T follicular helper cell (primary cell): ENCODE measurements at regions not wholly inside any gene's neighbourhood (a gene's known extent, or its start where the extent isn't known, plus 50 kb on each side); places are given as distances from the start of the nearest gene placed in this dataset.
"Not testable (repeated sequence)": the region's sequence is repeated elsewhere in the genome, so short reads cannot be mapped to it uniquely, and the experiment has no call there.

Experiments used
- DNase-seq: peaks from one replicate; pipeline ENCODE4 v3.0.0-alpha.2; 2020; ENCODE audit warnings: low read depth

- no peak for DNase-seq
Measured at GRCh38 chr13:58992478-58993042, 1171.2 kb downstream of the DIAPH3 start.

GRCh38 chr13:58994077-58994476 is 1169.7 kb downstream of the DIAPH3 start:
- no peak for DNase-seq

GRCh38 chr13:58994777-58995176 is 1169.0 kb downstream of the DIAPH3 start:
- DNase-seq, result no peak

GRCh38 chr13:58998716-58999115 is 1165.0 kb downstream of the DIAPH3 start:
- no peak for DNase-seq

GRCh38 chr13:58999851-59000250 is 1163.9 kb downstream of the DIAPH3 start:
- no peak for DNase-seq

GRCh38 chr13:59000770-59001169 is 1163.0 kb downstream of the DIAPH3 start:
- DNase-seq, result no peak

- no peak for DNase-seq
Measured at GRCh38 chr13:59012731-59013130, 1151.0 kb downstream of the DIAPH3 start.

GRCh38 chr13:59016250-59016649 is 1147.5 kb downstream of the DIAPH3 start:
- no peak for DNase-seq

- DNase-seq, result no peak
Measured at GRCh38 chr13:59024434-59024833, 1139.3 kb downstream of the DIAPH3 start.

GRCh38 chr13:59034198-59034597 is 1129.5 kb downstream of the DIAPH3 start:
- no peak for DNase-seq

GRCh38 chr13:59038824-59039223 is 1124.9 kb downstream of the DIAPH3 start:
- no peak for DNase-seq

- no peak for DNase-seq
Measured at GRCh38 chr13:59043016-59043415, 1120.7 kb downstream of the DIAPH3 start.

GRCh38 chr13:59047546-59047945 is 1116.2 kb downstream of the DIAPH3 start:
- no peak for DNase-seq

GRCh38 chr13:59061621-59062020 is 1102.1 kb downstream of the DIAPH3 start:
- no peak for DNase-seq

- no peak for DNase-seq
Measured at GRCh38 chr13:59064042-59064441, 1099.7 kb downstream of the DIAPH3 start.

GRCh38 chr13:59076386-59076785 is 1087.3 kb downstream of the DIAPH3 start:
- not testable (repeated sequence) for DNase-seq

- DNase-seq, result no peak
Measured at GRCh38 chr13:59086147-59086546, 1077.6 kb downstream of the DIAPH3 start.

- DNase-seq, result no peak
Measured at GRCh38 chr13:59088716-59089115, 1075.0 kb downstream of the DIAPH3 start.

GRCh38 chr13:59094181-59094580 is 1069.5 kb downstream of the DIAPH3 start:
- DNase-seq, result no peak

- no peak for DNase-seq
Measured at GRCh38 chr13:59099182-59099974, 1064.3 kb downstream of the DIAPH3 start.

GRCh38 chr13:59103004-59103768 is 1060.5 kb downstream of the DIAPH3 start:
- DNase-seq, result no peak

- DNase-seq, result no peak
Measured at GRCh38 chr13:59111751-59112171, 1052.0 kb downstream of the DIAPH3 start.

GRCh38 chr13:59112221-59112718 is 1051.5 kb downstream of the DIAPH3 start:
- no peak for DNase-seq
